GM23338 (cell line): ENCODE measurements at regions not wholly inside any gene's neighbourhood (a gene's known extent, or its start where the extent isn't known, plus 50 kb on each side); places are given as distances from the start of the nearest gene placed in this dataset.

ENCODE experiments used
- ATAC-seq: fragments of 200-7000 bp; cut with Tn5 transposase; 3 replicates; pipeline ENCODE4 v1.9.1; 2020
- DNase-seq: peaks from one replicate; pipeline ENCODE4 v3.0.0-alpha.2; 2015; ENCODE audit warnings: low spot score
- H2AFZ ChIP-seq: fragments of 200-600 bp; sonication (generic); 2 replicates; pipeline ENCODE4 v1.8.0; 2016; ENCODE audit warnings: antibody characterized with exemption, mild to moderate bottlenecking, moderate library complexity
- H3F3A ChIP-seq: fragments of 200-600 bp; sonication (generic); replicated peaks from 2 replicates; pipeline ENCODE4 v1.8.0; 2017; ENCODE audit warnings: antibody characterized with exemption, mixed run types, low read depth
- H3K27ac ChIP-seq: fragments of 200-600 bp; sonication (generic); 2 replicates; pipeline ENCODE4 v1.6.1; 2016; ENCODE audit warnings: low read depth
- H3K27me3 ChIP-seq: fragments of 200-600 bp; sonication (generic); 2 replicates; pipeline ENCODE4 v1.8.0; 2016; ENCODE audit warnings: mild to moderate bottlenecking, mixed run types, moderate library complexity; ENCODE audit not compliant: insufficient read depth
- H3K36me3 ChIP-seq: fragments of 200-600 bp; sonication (generic); 2 replicates; pipeline ENCODE4 v1.8.0; 2016; ENCODE audit warnings: mild to moderate bottlenecking; ENCODE audit not compliant: insufficient read depth
- H3K4me1 ChIP-seq: fragments of 200-600 bp; sonication (generic); 2 replicates; pipeline ENCODE4 v1.8.0; 2016; ENCODE audit warnings: mild to moderate bottlenecking, moderate library complexity; ENCODE audit not compliant: insufficient read depth
- H3K4me2 ChIP-seq: fragments of 200-600 bp; sonication (generic); 2 replicates; pipeline ENCODE4 v1.7.1; 2017; ENCODE audit warnings: mixed run types
- H3K4me3 ChIP-seq: fragments of 200-600 bp; sonication (generic); 2 replicates; pipeline ENCODE4 v1.6.1; 2016; ENCODE audit warnings: mixed run types
- H3K79me2 ChIP-seq: fragments of 200-600 bp; sonication (generic); replicated peaks from 2 replicates; pipeline ENCODE4 v1.8.0; 2017; ENCODE audit warnings: mild to moderate bottlenecking; ENCODE audit not compliant: insufficient read depth
- H3K9me2 ChIP-seq: fragments of 200-600 bp; sonication (generic); 2 replicates; pipeline ENCODE4 v1.8.0; 2017; ENCODE audit not compliant: insufficient read depth
- H4K20me1 ChIP-seq: fragments of 200-600 bp; sonication (generic); replicated peaks from 2 replicates; pipeline ENCODE4 v1.8.0; 2017; ENCODE audit warnings: mild to moderate bottlenecking; ENCODE audit not compliant: insufficient read depth
- H3K27ac Mint-ChIP-seq: 2 replicates; pipeline ENCODE4 v1.8.0; 2020; ENCODE audit warnings: inconsistent platforms, mild to moderate bottlenecking, moderate library complexity, mixed read lengths
- H3K27me3 Mint-ChIP-seq: 3 replicates; pipeline ENCODE4 v1.8.0; 2022; ENCODE audit warnings: low read depth, mild to moderate bottlenecking, moderate library complexity, mixed read lengths, inconsistent platforms; ENCODE audit not compliant: insufficient read depth, poor library complexity
- H3K36me3 Mint-ChIP-seq: 3 replicates; pipeline ENCODE4 v1.8.0; 2021; ENCODE audit warnings: low read depth, mild to moderate bottlenecking, inconsistent platforms, moderate library complexity, mixed read lengths
- H3K4me1 Mint-ChIP-seq: 3 replicates; pipeline ENCODE4 v1.8.0; 2020; ENCODE audit warnings: mild to moderate bottlenecking, inconsistent platforms, mixed read lengths
- H3K4me3 Mint-ChIP-seq: 3 replicates; pipeline ENCODE4 v1.8.0; 2021; ENCODE audit warnings: moderate library complexity, mild to moderate bottlenecking, inconsistent platforms, mixed read lengths
- H3K9me3 Mint-ChIP-seq: 3 replicates; pipeline ENCODE4 v1.8.0; 2020; ENCODE audit warnings: moderate library complexity, mild to moderate bottlenecking, inconsistent platforms, mixed read lengths
- CREB1 ChIP-seq: fragments of 250-450 bp; sonication (Bioruptor Pico); IDR thresholded peaks from 2 replicates; pipeline ENCODE4 v1.5.0; 2020; ENCODE audit warnings: low read depth, mild to moderate bottlenecking, moderate library complexity
- EZH2 ChIP-seq: fragments of 200-600 bp; sonication (generic); IDR thresholded peaks from one replicate; pipeline ENCODE4 v1.8.0; 2017; ENCODE audit warnings: antibody characterized with exemption, mild to moderate bottlenecking, low read depth; ENCODE audit not compliant: unreplicated experiment
- JUNB ChIP-seq: IDR thresholded peaks from one replicate; pipeline ENCODE4 v1.6.1; 2016; ENCODE audit warnings: antibody characterized with exemption; ENCODE audit not compliant: unreplicated experiment
- NANOG ChIP-seq: IDR thresholded peaks from 2 replicates; pipeline ENCODE4 v1.6.1; 2016; ENCODE audit warnings: antibody characterized with exemption, borderline replicate concordance
- STAT1 ChIP-seq: IDR thresholded peaks from one replicate; pipeline ENCODE4 v1.6.1; 2016; ENCODE audit warnings: antibody characterized with exemption; ENCODE audit not compliant: unreplicated experiment
- TF ChIP-seq, protein P1 (sequence below), 2 experiments: fragments of 200-600 bp in 1 of 2; sonication (generic) in 1 of 2; conservative IDR thresholded peaks; 2 replicates each; pipeline versions ENCODE4 v1.5.1 to v1.6.1; 2016 to 2017; ENCODE audit warnings: antibody characterized with exemption in 2 of 2, low read depth in 2 of 2, mild to moderate bottlenecking in 2 of 2, moderate library complexity in 1 of 2
- TF ChIP-seq, protein P2 (sequence below): IDR thresholded peaks from 2 replicates; pipeline ENCODE4 v1.6.1; 2016; ENCODE audit warnings: antibody characterized with exemption

DNA sequence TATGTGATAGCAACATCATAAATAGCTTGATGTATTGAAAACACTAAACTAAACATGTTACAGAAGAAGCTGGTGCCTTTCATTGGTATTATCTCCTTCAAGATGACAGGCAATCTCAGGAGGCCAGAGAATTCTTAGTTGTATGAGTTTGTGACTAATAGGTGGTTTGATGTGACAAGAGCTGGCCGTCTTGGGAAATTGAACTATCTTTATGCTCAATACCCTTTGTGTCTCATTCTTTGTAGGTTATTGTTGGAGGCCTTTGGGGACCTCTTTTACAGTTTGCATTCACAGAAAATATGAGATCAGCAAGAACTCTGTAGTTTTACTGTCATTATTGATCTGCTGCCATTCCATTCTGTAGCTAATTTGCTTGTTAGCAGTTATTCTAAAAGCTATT lies 659.2 kb upstream of the PITX2 start:
- DNase-seq, result no peak
- ATAC-seq, result no peak
- Histone ChIP-seq H3K36me3 (no peaks in the 10 kb centered on the region), H3K4me3 (no peak overlapping the region), H3K27ac (no peak overlapping the region), H3F3A (no peaks in the 10 kb centered on the region), H3K79me2 (no peaks in the 10 kb centered on the region), H3K27me3 (no peaks in the 10 kb centered on the region), H2AFZ (no peak overlapping the region), H3K4me1 (no peaks in the 10 kb centered on the region), H4K20me1 (no peaks in the 10 kb centered on the region), H3K4me2 (no peak overlapping the region), H3K9me2 (no peaks in the 10 kb centered on the region)
- Mint-ChIP-seq H3K4me3 (no peak overlapping the region), H3K4me1 (no peaks in the 10 kb centered on the region), H3K27me3 (no peaks in the 10 kb centered on the region), H3K27ac (no peak overlapping the region), H3K36me3 (no peaks in the 10 kb centered on the region), H3K9me3 (no peaks in the 10 kb centered on the region)
- no peak for TF ChIP-seq EZH2

DNA sequence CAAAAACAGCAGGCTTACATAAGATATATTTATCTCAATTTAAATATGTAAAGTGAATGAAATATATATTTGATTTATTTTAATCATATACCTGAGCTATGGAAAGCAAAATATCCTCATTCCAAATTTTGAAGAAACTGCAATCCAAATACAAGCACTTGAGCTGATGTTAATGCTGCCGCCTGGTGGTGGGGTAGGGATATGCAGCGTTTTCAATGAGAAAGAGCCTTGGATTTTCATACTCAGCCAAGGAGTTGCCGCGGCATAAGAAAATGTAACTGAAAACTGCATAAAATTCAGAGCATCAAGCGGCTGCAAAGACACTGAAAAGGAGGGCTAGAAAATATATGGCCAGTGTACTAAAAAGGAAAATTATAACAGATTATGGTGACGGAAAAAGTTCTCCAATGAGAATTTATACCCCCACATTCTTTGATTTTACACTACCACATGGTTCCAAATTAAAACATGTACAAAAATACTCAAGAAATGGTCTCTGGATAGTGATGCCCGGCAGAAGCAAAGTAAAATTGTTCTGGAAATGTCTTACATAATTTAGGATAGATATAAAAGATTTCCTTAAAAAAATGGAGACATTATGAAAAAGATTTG lies 660.3 kb upstream of the PITX2 start:
- Mint-ChIP-seq H3K9me3 (no peaks in the 10 kb centered on the region), H3K27ac (no peak overlapping the region), H3K4me1 (no peaks in the 10 kb centered on the region), H3K4me3 (no peak overlapping the region), H3K27me3 (no peaks in the 10 kb centered on the region), H3K36me3 (no peaks in the 10 kb centered on the region)
- H3K27me3 ChIP-seq, result no peaks in the 10 kb centered on the region
- no peaks in the 10 kb centered on the region for H3F3A ChIP-seq
- no peaks in the 10 kb centered on the region for H3K4me1 ChIP-seq
- H3K4me3 ChIP-seq, result no peak overlapping the region
- no peaks in the 10 kb centered on the region for H4K20me1 ChIP-seq
- H3K79me2 ChIP-seq, result no peaks in the 10 kb centered on the region
- H3K27ac ChIP-seq, result no peak overlapping the region
- ATAC-seq (no peak), DNase-seq (peak; percentile 75)
- no peak for TF ChIP-seq STAT1
- TF ChIP-seq JUNB, result no peak
- TF ChIP-seq CREB1, result no peak
- TF ChIP-seq NANOG, result no peak
- TF ChIP-seq, protein P1, sequence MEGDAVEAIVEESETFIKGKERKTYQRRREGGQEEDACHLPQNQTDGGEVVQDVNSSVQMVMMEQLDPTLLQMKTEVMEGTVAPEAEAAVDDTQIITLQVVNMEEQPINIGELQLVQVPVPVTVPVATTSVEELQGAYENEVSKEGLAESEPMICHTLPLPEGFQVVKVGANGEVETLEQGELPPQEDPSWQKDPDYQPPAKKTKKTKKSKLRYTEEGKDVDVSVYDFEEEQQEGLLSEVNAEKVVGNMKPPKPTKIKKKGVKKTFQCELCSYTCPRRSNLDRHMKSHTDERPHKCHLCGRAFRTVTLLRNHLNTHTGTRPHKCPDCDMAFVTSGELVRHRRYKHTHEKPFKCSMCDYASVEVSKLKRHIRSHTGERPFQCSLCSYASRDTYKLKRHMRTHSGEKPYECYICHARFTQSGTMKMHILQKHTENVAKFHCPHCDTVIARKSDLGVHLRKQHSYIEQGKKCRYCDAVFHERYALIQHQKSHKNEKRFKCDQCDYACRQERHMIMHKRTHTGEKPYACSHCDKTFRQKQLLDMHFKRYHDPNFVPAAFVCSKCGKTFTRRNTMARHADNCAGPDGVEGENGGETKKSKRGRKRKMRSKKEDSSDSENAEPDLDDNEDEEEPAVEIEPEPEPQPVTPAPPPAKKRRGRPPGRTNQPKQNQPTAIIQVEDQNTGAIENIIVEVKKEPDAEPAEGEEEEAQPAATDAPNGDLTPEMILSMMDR (conservative IDR thresholded peaks at IDR 0.05; ENCODE audit: low read depth in 2 of 2), result peak; percentile 87 to 89
- TF ChIP-seq, protein P2, sequence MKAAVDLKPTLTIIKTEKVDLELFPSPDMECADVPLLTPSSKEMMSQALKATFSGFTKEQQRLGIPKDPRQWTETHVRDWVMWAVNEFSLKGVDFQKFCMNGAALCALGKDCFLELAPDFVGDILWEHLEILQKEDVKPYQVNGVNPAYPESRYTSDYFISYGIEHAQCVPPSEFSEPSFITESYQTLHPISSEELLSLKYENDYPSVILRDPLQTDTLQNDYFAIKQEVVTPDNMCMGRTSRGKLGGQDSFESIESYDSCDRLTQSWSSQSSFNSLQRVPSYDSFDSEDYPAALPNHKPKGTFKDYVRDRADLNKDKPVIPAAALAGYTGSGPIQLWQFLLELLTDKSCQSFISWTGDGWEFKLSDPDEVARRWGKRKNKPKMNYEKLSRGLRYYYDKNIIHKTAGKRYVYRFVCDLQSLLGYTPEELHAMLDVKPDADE, result no peak
- H3K9me2 ChIP-seq, result no peaks in the 10 kb centered on the region
- H3K36me3 ChIP-seq, result no peaks in the 10 kb centered on the region
- no peak overlapping the region for H2AFZ ChIP-seq
- H3K4me2 ChIP-seq, result no peak overlapping the region

DNA sequence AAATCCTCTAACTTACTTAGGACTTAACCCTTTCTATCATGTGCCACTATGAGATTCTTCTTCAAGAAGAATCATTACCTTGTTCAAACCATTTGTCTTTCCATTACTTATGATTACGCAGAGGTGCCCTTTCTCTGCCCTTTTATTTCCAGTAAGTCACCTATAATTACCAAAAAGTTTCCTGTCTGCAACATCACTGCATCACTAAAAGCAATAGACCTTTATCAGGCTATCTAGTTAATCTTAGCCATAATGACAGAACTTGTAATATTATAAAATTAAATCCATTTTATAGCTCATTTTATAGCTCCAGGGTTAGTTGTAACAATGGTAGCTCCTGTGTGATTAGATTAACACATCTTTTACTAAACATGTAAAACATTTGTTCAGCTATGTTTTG lies 673.6 kb upstream of the PITX2 start:
- Mint-ChIP-seq H3K9me3 (no peaks in the 10 kb centered on the region), H3K27ac (no peak overlapping the region), H3K36me3 (no peaks in the 10 kb centered on the region), H3K4me1 (no peaks in the 10 kb centered on the region), H3K4me3 (no peak overlapping the region), H3K27me3 (peaks cover 3% of the 10 kb centered on the region)
- H3K79me2 ChIP-seq, result no peaks in the 10 kb centered on the region
- no peak overlapping the region for H2AFZ ChIP-seq
- no peaks in the 10 kb centered on the region for H3K9me2 ChIP-seq
- H3K4me2 ChIP-seq, result no peak overlapping the region
- no peak overlapping the region for H3K27ac ChIP-seq
- H3F3A ChIP-seq, result no peaks in the 10 kb centered on the region
- no peak for DNase-seq
- no peaks in the 10 kb centered on the region for H3K27me3 ChIP-seq
- no peaks in the 10 kb centered on the region for H3K4me1 ChIP-seq
- no peak for ATAC-seq
- no peaks in the 10 kb centered on the region for H3K36me3 ChIP-seq
- H4K20me1 ChIP-seq, result no peaks in the 10 kb centered on the region
- no peak overlapping the region for H3K4me3 ChIP-seq
- TF ChIP-seq, protein P2, result no peak
- TF ChIP-seq JUNB, result no peak
- TF ChIP-seq, protein P1 (conservative IDR thresholded peaks at IDR 0.05; ENCODE audit: low read depth in 2 of 2), result no peak
